GM18517 (cell line): ENCODE measurements at regions not wholly inside any gene's neighbourhood (a gene's known extent, or its start where the extent isn't known, plus 50 kb on each side); places are given as distances from the start of the nearest gene placed in this dataset.

ENCODE experiments used
- ATAC-seq: cut with Tn5 transposase; IDR thresholded peaks from one replicate; pipeline ENCODE4 v1.9.1; 2021; ENCODE audit warnings: mild to moderate bottlenecking, moderate library complexity; ENCODE audit not compliant: unreplicated experiment

- ATAC-seq, result no peak
Measured at GRCh38 chr2:41707790-41708451, 339.9 kb upstream of the PKDCC start.

GRCh38 chr2:41709702-41710599 is 337.9 kb upstream of the PKDCC start:
- no peak for ATAC-seq

DNA sequence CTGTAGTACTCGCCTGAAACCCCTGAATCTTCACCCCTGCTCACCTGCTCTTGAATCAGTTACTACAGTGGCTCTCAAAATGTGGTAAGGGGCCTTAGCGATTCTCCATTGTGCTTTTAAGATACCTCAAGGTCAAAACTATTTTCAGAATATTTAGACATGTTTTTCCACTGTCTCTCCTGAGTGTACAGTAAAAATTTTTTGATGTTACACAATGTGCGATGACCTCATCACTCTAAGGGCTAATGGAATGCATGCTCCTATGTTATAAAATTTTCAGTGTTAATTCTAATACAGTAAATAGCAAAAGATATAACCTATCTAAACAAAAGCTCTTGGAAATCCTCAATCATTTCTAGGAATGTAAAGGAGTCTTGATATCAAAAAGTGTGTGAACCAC is 336.9 kb upstream of the PKDCC start:
- no peak for ATAC-seq

DNA sequence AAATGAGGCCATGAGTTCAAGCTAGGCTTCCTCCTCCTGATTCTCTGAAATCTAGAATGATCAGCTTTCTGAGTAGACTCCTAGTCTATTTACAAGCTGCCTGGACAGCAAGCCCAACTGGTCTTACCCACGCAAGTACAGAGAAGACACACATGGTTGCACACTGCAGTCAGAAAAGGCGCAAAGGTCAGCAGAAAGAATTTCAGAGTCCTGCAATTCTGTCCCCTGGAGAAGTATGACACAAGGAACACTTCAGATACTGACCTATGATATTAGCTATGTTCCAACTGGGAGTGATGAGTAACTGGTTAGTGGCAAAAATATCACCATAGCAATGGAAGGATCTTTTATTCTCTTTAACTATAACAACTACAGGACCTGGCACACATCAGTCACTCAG is 336.1 kb upstream of the PKDCC start:
- no peak for ATAC-seq

- ATAC-seq, result no peak
Measured at GRCh38 chr2:41716497-41716896, 331.3 kb upstream of the PKDCC start.

DNA sequence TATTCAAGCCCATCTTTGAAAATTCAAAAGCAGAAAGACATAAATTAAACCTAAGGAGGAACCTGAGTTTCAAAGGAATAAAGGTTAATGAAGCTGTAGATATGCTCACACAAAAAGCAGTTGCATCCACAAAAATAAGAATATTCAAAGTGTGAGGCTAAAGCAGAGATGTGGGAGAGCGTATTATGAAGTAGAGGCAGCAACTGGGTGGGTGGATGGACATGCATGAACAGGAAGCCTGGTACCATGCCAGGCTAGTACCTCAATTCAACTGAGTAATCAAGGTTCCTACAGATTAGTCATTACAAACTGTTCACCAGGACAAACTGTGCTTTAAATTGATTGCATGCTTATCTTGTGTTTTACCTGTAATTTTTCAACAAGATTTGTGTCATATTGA is 330.0 kb upstream of the PKDCC start:
- ATAC-seq, result no peak

DNA sequence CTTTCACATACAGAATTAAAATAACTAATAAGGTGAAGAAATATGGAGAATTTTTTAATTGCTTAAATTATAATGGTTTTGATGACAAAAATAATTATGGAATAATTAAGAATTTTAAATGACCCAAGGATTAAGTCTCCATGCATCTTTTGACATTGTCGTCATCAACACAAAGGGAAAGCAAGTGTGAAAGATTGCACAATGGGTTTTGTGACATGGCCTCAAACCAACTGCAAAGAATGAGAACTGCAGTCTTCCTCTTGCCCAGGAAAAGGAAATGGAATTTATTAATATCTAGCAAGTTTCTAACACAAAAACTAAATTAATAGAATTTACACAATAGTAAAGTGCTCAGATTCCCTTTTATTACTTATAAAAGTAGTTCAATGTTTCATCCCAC is 329.1 kb upstream of the PKDCC start:
- no peak for ATAC-seq

- no peak for ATAC-seq
Measured at GRCh38 chr2:41719756-41720155, 328.1 kb upstream of the PKDCC start.

- ATAC-seq, result peak; percentile 69
Measured at GRCh38 chr2:41720331-41721251, 327.2 kb upstream of the PKDCC start.

- ATAC-seq, result no peak
Measured at GRCh38 chr2:41722668-41723369, 325.0 kb upstream of the PKDCC start.

GRCh38 chr2:41723526-41723925 is 324.3 kb upstream of the PKDCC start:
- ATAC-seq, result no peak

- ATAC-seq, result no peak
Measured at GRCh38 chr2:41724465-41724864, 323.4 kb upstream of the PKDCC start.

- no peak for ATAC-seq
Measured at GRCh38 chr2:41725901-41726300, 321.9 kb upstream of the PKDCC start.

GRCh38 chr2:41726364-41726763 is 321.5 kb upstream of the PKDCC start:
- ATAC-seq, result no peak

- no peak for ATAC-seq
Measured at GRCh38 chr2:41727152-41727551, 320.7 kb upstream of the PKDCC start.

GRCh38 chr2:41727711-41728110 is 320.1 kb upstream of the PKDCC start:
- no peak for ATAC-seq

- ATAC-seq, result no peak
Measured at GRCh38 chr2:41728788-41729338, 319.0 kb upstream of the PKDCC start.

GRCh38 chr2:41729800-41730364 is 317.9 kb upstream of the PKDCC start:
- ATAC-seq, result no peak

- ATAC-seq, result no peak
Measured at GRCh38 chr2:41735006-41735405, 312.8 kb upstream of the PKDCC start.

DNA sequence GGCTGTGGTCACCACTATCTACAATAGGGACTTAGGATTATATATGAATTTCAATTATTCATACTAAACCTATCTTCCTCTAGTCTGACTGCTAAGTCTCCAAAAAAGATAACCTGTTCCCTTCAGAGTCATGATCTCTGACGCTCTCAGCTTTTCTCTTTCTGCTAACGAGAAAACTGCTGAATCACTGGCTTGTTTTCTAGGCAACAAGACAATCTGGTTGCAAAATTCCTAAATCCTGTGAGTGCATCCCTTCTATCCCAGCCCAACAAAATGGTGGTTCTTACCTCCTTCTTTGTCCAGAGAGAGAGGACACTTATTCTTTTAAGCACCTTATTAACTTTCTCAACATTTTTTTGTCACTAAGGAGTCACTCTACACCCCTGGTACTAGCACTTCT is 312.3 kb upstream of the PKDCC start:
- ATAC-seq, result no peak
